Suprapubic skin (tissue), 3 donors: ENCODE measurements at regions not wholly inside any gene's neighbourhood (a gene's known extent, or its start where the extent isn't known, plus 50 kb on each side); places are given as distances from the start of the nearest gene placed in this dataset.
"Not testable (repeated sequence)": the region's sequence is repeated elsewhere in the genome, so short reads cannot be mapped to it uniquely, and the experiment has no call there.

Source experiments
- CTCF ChIP-seq, 2 donors: fragments of 200-600 bp in 1 of 2; fragments of 450-650 bp in 1 of 2; sonication (generic) in 1 of 2; IDR thresholded peaks; one replicate each; pipeline ENCODE4 v1.5.1; 2016 to 2019; ENCODE audit warnings: antibody characterized with exemption in 2 of 2, mild to moderate bottlenecking in 1 of 2, moderate library complexity in 1 of 2
- POLR2A ChIP-seq, 2 donors: fragments of 450-650 bp; IDR thresholded peaks; one replicate each; pipeline ENCODE4 v1.6.1; 2017; ENCODE audit warnings: antibody characterized with exemption in 2 of 2, mild to moderate bottlenecking in 2 of 2, moderate library complexity in 2 of 2

- not testable (repeated sequence) for TF ChIP-seq CTCF, POLR2A (IDR thresholded peaks at IDR 0.05)
Observed at GRCh38 chr9:84077816-84078215, 97.2 kb downstream of the RMI1 start.
